Activated naive CD4-positive, alpha-beta T cell (primary cell): ENCODE measurements at regions not wholly inside any gene's neighbourhood (a gene's known extent, or its start where the extent isn't known, plus 50 kb on each side); places are given as distances from the start of the nearest gene placed in this dataset.

Source experiments
- DNase-seq, 4 experiments: peaks; one replicate each; lab custom pipeline; 2025; lab: John Stamatoyannopoulos, UW

GRCh38 chr2:157933160-157933920 is 57.2 kb upstream of the ACVR1 start:
- DNase-seq, result no peak

- no peak for DNase-seq
These were observed 56.5 kb upstream of the ACVR1 start for GRCh38 chr2:157932480-157933159.

GRCh38 chr2:157931542-157931941 is 55.4 kb upstream of the ACVR1 start:
- no peak for DNase-seq

- no peak for DNase-seq
These were observed 54.6 kb upstream of the ACVR1 start for GRCh38 chr2:157930728-157931127.

GRCh38 chr2:157929871-157930667 is 53.9 kb upstream of the ACVR1 start:
- DNase-seq, result no peak

- DNase-seq, result no peak
These were observed 52.2 kb upstream of the ACVR1 start for GRCh38 chr2:157928372-157928771.

- DNase-seq, result no peak
These were observed 51.0 kb upstream of the ACVR1 start for GRCh38 chr2:157927155-157927554.
